K562 (cell line): ENCODE measurements at regions not wholly inside any gene's neighbourhood (a gene's known extent, or its start where the extent isn't known, plus 50 kb on each side); places are given as distances from the start of the nearest gene placed in this dataset.

Experiments
- ATAC-seq: fragments of 200-7000 bp; cut with Tn5 transposase; 3 replicates; pipeline ENCODE4 v1.9.1; 2020; ENCODE audit warnings: moderate library complexity
- BruUV-seq: library from RNA; stranded (reverse); fragments of 400-500 nt; replicated peaks from 2 replicates; lab custom pipeline; 2021; lab: Mats Ljungman, UMichigan
- CTCF ChIA-PET: fragments of 300-600 bp; formaldehyde crosslinking; extraction: SDS; loops from one replicate; lab custom pipeline; 2021; ENCODE audit warnings: low intra/inter-chr PET ratio; lab: Yijun Ruan, JAX
- POLR2A ChIA-PET: fragments of 300-600, 350-650 bp; sonication (Branson Sonifier 250); formaldehyde crosslinking; extraction: SDS; loops from one replicate; lab custom pipeline; 2021; ENCODE audit warnings: antibody characterized with exemption, inconsistent platforms; lab: Yijun Ruan, JAX
- DNase-seq, 4 experiments: peaks; one replicate each; pipeline versions ENCODE4 v3.0.0 to v3.0.0-alpha.2; 2011 to 2018; ENCODE audit warnings: low spot score in 3 of 4, mixed read lengths in 3 of 4; ENCODE audit errors: extremely low read depth in 1 of 4
- FAIRE-seq: peaks from 2 replicates; lab custom pipeline; 2011; peaks lifted over from hg19 to GRCh38; lab: Jason Lieb, UNC
- H2AFZ ChIP-seq: 2 replicates; pipeline ENCODE4 v1.6.0; 2011; ENCODE audit warnings: low read depth, low read length, control low read depth, inconsistent platforms
- H3K27ac ChIP-seq: fragments of 200-600 bp; 3 replicates; pipeline ENCODE4 v1.8.0; 2011; ENCODE audit warnings: low read depth, mild to moderate bottlenecking, control low read depth, inconsistent platforms, low read length, moderate library complexity, mixed read lengths; ENCODE audit errors: extremely low read depth
- H3K27me3 ChIP-seq, 2 experiments: fragments of 300-600 bp in 1 of 2; 2 replicates in 1 of 2; 3 replicates in 1 of 2; pipeline versions ENCODE4 v1.6.0 to v1.8.0; 2011; ENCODE audit warnings: inconsistent platforms in 2 of 2, low read length in 2 of 2, mild to moderate bottlenecking in 1 of 2, mixed read lengths in 1 of 2, moderate library complexity in 1 of 2; ENCODE audit not compliant: control insufficient read depth in 2 of 2, insufficient read depth in 2 of 2
- H3K36me3 ChIP-seq: fragments of 300-600 bp; 3 replicates; pipeline ENCODE4 v1.8.0; 2011; ENCODE audit warnings: mild to moderate bottlenecking, low read length, inconsistent platforms; ENCODE audit not compliant: control insufficient read depth, insufficient read depth
- H3K4me1 ChIP-seq, 2 experiments: fragments of 200-600 bp in 1 of 2; replicated peaks in 1 of 2; 2 replicates in 1 of 2; 3 replicates in 1 of 2; pipeline versions ENCODE4 v1.5.1 to v1.8.0; 2011; ENCODE audit warnings: inconsistent platforms in 2 of 2, low read length in 2 of 2, mild to moderate bottlenecking in 1 of 2, mixed read lengths in 1 of 2, moderate library complexity in 1 of 2; ENCODE audit not compliant: control insufficient read depth in 2 of 2, insufficient read depth in 2 of 2
- H3K4me2 ChIP-seq: 2 replicates; pipeline ENCODE4 v1.6.1; 2011; ENCODE audit warnings: low read length, control low read depth, inconsistent platforms, mixed read lengths; ENCODE audit not compliant: insufficient read depth
- H3K4me3 ChIP-seq: fragments of 200-600 bp; sonication (generic), shearing (Covaris generic); 2 replicates; pipeline ENCODE4 v1.5.1; 2016; ENCODE audit warnings: control low read depth, inconsistent platforms
- H3K79me2 ChIP-seq: fragments of 200-600 bp; 3 replicates; pipeline ENCODE4 v1.8.0; 2011; ENCODE audit warnings: low read length, inconsistent platforms; ENCODE audit not compliant: control insufficient read depth, insufficient read depth
- H3K9ac ChIP-seq, 2 experiments: 2 replicates each; pipeline versions ENCODE4 v1.6.0 to v1.6.1; 2011; ENCODE audit warnings: low read depth in 2 of 2, low read length in 2 of 2, control low read depth in 1 of 2, inconsistent platforms in 1 of 2, mild to moderate bottlenecking in 1 of 2, mixed read lengths in 1 of 2; ENCODE audit not compliant: insufficient read depth in 1 of 2
- H3K9me1 ChIP-seq: one replicate; pipeline ENCODE4 v1.6.0; 2011; ENCODE audit warnings: inconsistent platforms, mild to moderate bottlenecking, low read length, moderate library complexity; ENCODE audit not compliant: control insufficient read depth, insufficient read depth
- H3K9me3 ChIP-seq: replicated peaks from 2 replicates; pipeline ENCODE4 v1.5.1; 2011; ENCODE audit warnings: low read depth, low read length, inconsistent platforms; ENCODE audit not compliant: control insufficient read depth, insufficient read depth
- H4K20me1 ChIP-seq: replicated peaks from 2 replicates; pipeline ENCODE4 v1.6.1; 2011; ENCODE audit warnings: low read length, inconsistent platforms, mixed read lengths; ENCODE audit not compliant: control insufficient read depth, insufficient read depth
- CCAR2 ChIP-seq: fragments of 200-400 bp; formaldehyde crosslinking; IDR thresholded peaks from 2 replicates; pipeline ENCODE4 v1.6.1; 2017; ENCODE audit warnings: mild to moderate bottlenecking, low read depth, low read length
- EP400 ChIP-seq: fragments of 450-650 bp; IDR thresholded peaks from 2 replicates; pipeline ENCODE4 v1.6.1; 2017; ENCODE audit warnings: antibody characterized with exemption, mild to moderate bottlenecking, moderate library complexity
- FOXP1 ChIP-seq: sonication (generic); formaldehyde crosslinking; IDR thresholded peaks from 2 replicates; pipeline ENCODE4 v1.8.0; 2022; ENCODE audit warnings: mild to moderate bottlenecking, missing genetic modification reagents
- HMGN3 ChIP-seq: IDR thresholded peaks from 2 replicates; pipeline ENCODE4 v1.6.1; 2011; ENCODE audit warnings: borderline replicate concordance, low read depth, mild to moderate bottlenecking, mixed read lengths, low read length; ENCODE audit not compliant: insufficient read length; ENCODE audit errors: extremely low read depth
- JUN ChIP-seq, 2 experiments: sonication (generic) in 1 of 2; formaldehyde crosslinking in 1 of 2; IDR thresholded peaks; 2 replicates each; pipeline versions ENCODE4 v1.6.1 to v1.8.0; 2012 to 2022; ENCODE audit warnings: borderline replicate concordance in 2 of 2, mild to moderate bottlenecking in 2 of 2, improper control_type of control experiment in 1 of 2, low read depth in 1 of 2, low read length in 1 of 2, missing genetic modification reagents in 1 of 2
- JUND ChIP-seq, 2 experiments: IDR thresholded peaks; 2 replicates in 1 of 2; 3 replicates in 1 of 2; pipeline ENCODE4 v1.6.1; 2011; ENCODE audit warnings: borderline replicate concordance in 2 of 2, low read depth in 2 of 2, low read length in 2 of 2, improper control_type of control experiment in 1 of 2, missing biosample characterization in 1 of 2, missing genetic modification characterization in 1 of 2, missing genetic modification reagents in 1 of 2
- NCOA6 ChIP-seq: fragments of 450-650 bp; IDR thresholded peaks from 2 replicates; pipeline ENCODE4 v1.6.1; 2017; ENCODE audit warnings: mild to moderate bottlenecking
- RBM14 ChIP-seq: fragments of 200-400 bp; formaldehyde crosslinking; IDR thresholded peaks from 2 replicates; pipeline ENCODE4 v1.6.1; 2018; ENCODE audit warnings: low read depth, mild to moderate bottlenecking, low read length, moderate library complexity, borderline replicate concordance; ENCODE audit not compliant: insufficient read depth
- RCOR1 ChIP-seq, 2 experiments: IDR thresholded peaks; 2 replicates each; pipeline ENCODE4 v1.6.1; 2012; ENCODE audit warnings: low read depth in 2 of 2, low read length in 2 of 2, borderline replicate concordance in 1 of 2, improper control_type of control experiment in 1 of 2
- SP2 ChIP-seq: IDR thresholded peaks from 2 replicates; pipeline ENCODE4 v1.6.1; 2011; ENCODE audit warnings: mild to moderate bottlenecking, low read depth, low read length, moderate library complexity; ENCODE audit not compliant: poor library complexity, severe bottlenecking; ENCODE audit errors: extremely low read depth
- ZNF146 ChIP-seq: IDR thresholded peaks from one replicate; pipeline ENCODE4 v1.6.1; 2018; ENCODE audit warnings: missing compliant biosample characterization; ENCODE audit not compliant: unreplicated experiment
- ZNF224 ChIP-seq: sonication (generic); formaldehyde crosslinking; IDR thresholded peaks from 2 replicates; pipeline ENCODE4 v1.8.0; 2022; ENCODE audit warnings: mild to moderate bottlenecking, missing genetic modification reagents
- ZNF282 ChIP-seq: sonication (generic); formaldehyde crosslinking; IDR thresholded peaks from 2 replicates; pipeline ENCODE4 v1.8.1; 2023; ENCODE audit warnings: missing genetic modification reagents
- in situ Hi-C: fragments of 300-500 bp; cut with MboI; formaldehyde crosslinking; loops from 4 replicates; pipeline ENCODE4 v1.15.0; 2018; ENCODE audit warnings: inconsistent platforms, mixed read lengths
- intact Hi-C: fragments of 100-400 bp; cut with micrococcal nuclease; formaldehyde crosslinking; loops from 2 replicates; pipeline ENCODE4 v1.14.2; 2022
- TF ChIP-seq, protein P1 (sequence below): sonication (generic); formaldehyde crosslinking; IDR thresholded peaks from 2 replicates; pipeline ENCODE4 v1.9.0; 2022; ENCODE audit warnings: mild to moderate bottlenecking, missing genetic modification reagents
- TF ChIP-seq, protein P2 (sequence below): fragments of 450-650 bp; IDR thresholded peaks from 2 replicates; pipeline ENCODE4 v1.6.1; 2016; ENCODE audit warnings: mild to moderate bottlenecking

DNA sequence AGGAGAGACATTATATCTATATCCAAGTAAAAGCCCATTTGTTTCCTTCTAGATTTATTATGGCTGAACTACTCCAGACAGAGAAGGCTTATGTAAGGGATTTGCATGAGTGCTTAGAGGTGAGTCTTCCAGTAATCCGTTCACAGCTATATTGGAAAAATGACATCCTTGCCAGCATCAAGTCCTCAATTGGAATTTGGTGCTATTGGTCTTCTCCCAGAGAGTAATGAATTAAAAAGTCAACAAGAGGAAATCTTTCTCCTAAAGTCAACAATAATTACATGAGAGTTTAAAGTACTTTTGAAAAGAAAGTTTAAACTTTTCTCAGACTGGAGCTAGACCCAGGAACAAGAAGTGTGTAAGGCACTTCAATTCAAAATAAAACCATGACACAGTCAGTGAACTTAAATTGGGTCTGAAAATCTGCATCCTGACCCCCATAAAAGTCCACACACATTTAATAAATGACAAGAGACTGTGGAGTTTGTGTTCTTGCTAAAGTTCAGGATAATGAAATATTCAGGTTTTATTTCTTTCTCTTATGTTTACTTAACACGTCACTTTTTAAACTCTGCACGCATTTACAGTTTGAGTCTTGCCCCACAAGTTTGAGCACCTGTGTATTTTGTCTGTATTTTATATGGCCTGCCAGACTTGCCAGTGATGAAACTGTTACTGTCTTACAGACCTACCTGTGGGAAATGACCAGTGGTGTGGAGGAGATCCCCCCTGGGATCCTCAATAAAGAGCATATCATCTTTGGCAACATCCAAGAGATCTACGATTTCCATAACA lies 268.2 kb upstream of the UMPS start (continued):
- TF ChIP-seq ZNF146 (CRISPR knock-in tag) (no peak), RBM14 (no peak), JUN (IDR thresholded peaks at IDR 0.05; ENCODE audit: borderline replicate concordance, low read depth, low read length) (no peak), JUN (CRISPR knock-in tag; IDR thresholded peaks at IDR 0.05; ENCODE audit: borderline replicate concordance) (no peak), HMGN3 (no peak), EP400 (no peak), JUND (IDR thresholded peaks at IDR 0.05; ENCODE audit: borderline replicate concordance, low read depth, low read length) (no peak), JUND (tag; IDR thresholded peaks at IDR 0.05; ENCODE audit: borderline replicate concordance, low read depth, low read length) (no peak), FOXP1 (CRISPR knock-in tag) (no peak)
- TF ChIP-seq, protein P1, sequence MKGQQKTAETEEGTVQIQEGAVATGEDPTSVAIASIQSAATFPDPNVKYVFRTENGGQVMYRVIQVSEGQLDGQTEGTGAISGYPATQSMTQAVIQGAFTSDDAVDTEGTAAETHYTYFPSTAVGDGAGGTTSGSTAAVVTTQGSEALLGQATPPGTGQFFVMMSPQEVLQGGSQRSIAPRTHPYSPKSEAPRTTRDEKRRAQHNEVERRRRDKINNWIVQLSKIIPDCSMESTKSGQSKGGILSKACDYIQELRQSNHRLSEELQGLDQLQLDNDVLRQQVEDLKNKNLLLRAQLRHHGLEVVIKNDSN (CRISPR knock-in tag), result no peak

DNA sequence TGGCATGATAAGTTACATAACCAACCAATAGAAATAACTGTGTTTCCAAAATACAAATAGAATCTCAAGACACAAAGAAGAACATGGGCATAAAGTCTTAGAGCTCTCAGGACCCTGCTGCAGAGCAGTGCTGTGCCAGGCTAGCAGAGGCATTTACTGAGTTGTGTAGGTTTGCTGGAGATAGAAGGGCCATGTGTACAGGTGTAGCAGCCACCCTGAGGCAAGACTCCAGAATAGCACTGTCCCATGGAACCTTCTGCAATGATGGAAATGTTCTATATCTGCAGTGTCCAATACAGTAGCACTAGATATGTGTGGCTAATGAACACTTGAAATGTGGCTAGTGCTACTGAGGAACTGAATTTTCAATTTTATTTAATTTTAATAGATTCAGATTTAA lies 267.0 kb upstream of the UMPS start:
- no peaks in the 10 kb centered on the region for H3K36me3 ChIP-seq
- no peak for FAIRE-seq
- H3K9me1 ChIP-seq, result no peaks in the 10 kb centered on the region
- no peak overlapping the region for H2AFZ ChIP-seq
- H3K4me3 ChIP-seq, result no peak overlapping the region
- ChIA-PET CTCF (no interaction called here), POLR2A (interaction anchor here (0.8 kb wide), 1 partner anchor 437 kb away, joined by 4 read pairs; no protein-coding TSS in a partner anchor)
- no peak for ATAC-seq
- H4K20me1 ChIP-seq, result no peaks in the 10 kb centered on the region
- no peaks in the 10 kb centered on the region for H3K27me3 ChIP-seq
- H3K4me2 ChIP-seq, result no peak overlapping the region
- no peaks in the 10 kb centered on the region for H3K9me3 ChIP-seq
- H3K27ac ChIP-seq, result no peak overlapping the region
- TF ChIP-seq CCAR2 (no peak), ZNF224 (CRISPR knock-in tag) (no peak), SP2 (no peak), NCOA6 (no peak), RCOR1 (IDR thresholded peaks at IDR 0.05; ENCODE audit: borderline replicate concordance in 1 of 2, low read depth in 2 of 2, low read length in 2 of 2) (no peak), ZNF282 (no peak)
- TF ChIP-seq, protein P2, sequence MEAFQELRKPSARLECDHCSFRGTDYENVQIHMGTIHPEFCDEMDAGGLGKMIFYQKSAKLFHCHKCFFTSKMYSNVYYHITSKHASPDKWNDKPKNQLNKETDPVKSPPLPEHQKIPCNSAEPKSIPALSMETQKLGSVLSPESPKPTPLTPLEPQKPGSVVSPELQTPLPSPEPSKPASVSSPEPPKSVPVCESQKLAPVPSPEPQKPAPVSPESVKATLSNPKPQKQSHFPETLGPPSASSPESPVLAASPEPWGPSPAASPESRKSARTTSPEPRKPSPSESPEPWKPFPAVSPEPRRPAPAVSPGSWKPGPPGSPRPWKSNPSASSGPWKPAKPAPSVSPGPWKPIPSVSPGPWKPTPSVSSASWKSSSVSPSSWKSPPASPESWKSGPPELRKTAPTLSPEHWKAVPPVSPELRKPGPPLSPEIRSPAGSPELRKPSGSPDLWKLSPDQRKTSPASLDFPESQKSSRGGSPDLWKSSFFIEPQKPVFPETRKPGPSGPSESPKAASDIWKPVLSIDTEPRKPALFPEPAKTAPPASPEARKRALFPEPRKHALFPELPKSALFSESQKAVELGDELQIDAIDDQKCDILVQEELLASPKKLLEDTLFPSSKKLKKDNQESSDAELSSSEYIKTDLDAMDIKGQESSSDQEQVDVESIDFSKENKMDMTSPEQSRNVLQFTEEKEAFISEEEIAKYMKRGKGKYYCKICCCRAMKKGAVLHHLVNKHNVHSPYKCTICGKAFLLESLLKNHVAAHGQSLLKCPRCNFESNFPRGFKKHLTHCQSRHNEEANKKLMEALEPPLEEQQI, result no peak
- no peak for DNase-seq
- H3K79me2 ChIP-seq, result no peaks in the 10 kb centered on the region
- no TSS peak for BruUV-seq
- no peaks in the 10 kb centered on the region for H3K4me1 ChIP-seq
- intact Hi-C loops, result loop anchor here (10.0 kb wide), 1 partner anchor 448 kb away; no protein-coding TSS in a partner anchor
- no peak overlapping the region for H3K9ac ChIP-seq
- in situ Hi-C loops, result loop anchor here (10.0 kb wide), 1 partner anchor 448 kb away; no protein-coding TSS in a partner anchor
